Uterus (tissue), 3 donors: ENCODE measurements at regions not wholly inside any gene's neighbourhood (a gene's known extent, or its start where the extent isn't known, plus 50 kb on each side); places are given as distances from the start of the nearest gene placed in this dataset.

Source experiments
- DNase-seq, 2 donors: peaks; one replicate each; pipeline ENCODE4 v3.0.0-alpha.2; 2019 to 2020
- H3K27ac ChIP-seq, 2 donors: fragments of 200-600 bp; sonication (generic); 1 replicate in 1 of 2; 2 replicates in 1 of 2; pipeline ENCODE4 v1.5.1; 2016 to 2018
- H3K27me3 ChIP-seq, 2 donors: fragments of 200-600 bp; sonication (generic); one replicate each; pipeline ENCODE4 v1.5.1; 2018 to 2019; ENCODE audit warnings: control low read depth in 1 of 2
- H3K36me3 ChIP-seq, 2 donors: fragments of 200-600 bp; sonication (generic); one replicate each; pipeline ENCODE4 v1.5.1; 2019; ENCODE audit warnings: control low read depth in 1 of 2
- H3K4me1 ChIP-seq, 2 donors: fragments of 200-600 bp; sonication (generic); one replicate each; pipeline ENCODE4 v1.5.1; 2018 to 2019; ENCODE audit warnings: control low read depth in 1 of 2
- H3K4me3 ChIP-seq, 2 donors: fragments of 200-600 bp; sonication (generic); 1 replicate in 1 of 2; 2 replicates in 1 of 2; pipeline ENCODE4 v1.5.1; 2018 to 2019; ENCODE audit warnings: mild to moderate bottlenecking in 1 of 2
- H3K9me3 ChIP-seq, 2 donors: fragments of 200-600 bp; sonication (generic); one replicate each; pipeline ENCODE4 v1.5.1; 2019; ENCODE audit warnings: control low read depth in 1 of 2
- CTCF ChIP-seq, 4 experiments: fragments of 200-600 bp in 2 of 4; fragments of 450-650 bp in 2 of 4; sonication (generic) in 2 of 4; IDR thresholded peaks; one replicate each; pipeline ENCODE4 v1.5.1; 2016 to 2019; ENCODE audit warnings: antibody characterized with exemption in 4 of 4, mild to moderate bottlenecking in 2 of 4, moderate library complexity in 1 of 4
- POLR2A ChIP-seq, 2 donors: fragments of 450-650 bp; IDR thresholded peaks; one replicate each; pipeline ENCODE4 v1.6.1; 2016; ENCODE audit warnings: antibody characterized with exemption in 2 of 2, mild to moderate bottlenecking in 1 of 2, moderate library complexity in 1 of 2
- intact Hi-C: fragments of 100-400 bp; cut with DNase I; formaldehyde crosslinking; loops from one replicate; pipeline ENCODE4 v1.15.1; 2023; ENCODE audit warnings: low total_unique reads
- donor health status: DM: yes; HTN: yes; CAD: no.

GRCh38 chr5:62029303-62029702 lies 276.7 kb upstream of the KIF2A start:
- intact Hi-C loops: no loop called here
- Histone ChIP-seq H3K4me3 (no peak overlapping the region), H3K27ac (no peak overlapping the region), H3K4me1 (no peaks in the 10 kb centered on the region), H3K9me3 (no peaks in the 10 kb centered on the region), H3K36me3 (no peaks in the 10 kb centered on the region), H3K27me3 (peaks cover 0 to 6% of the 10 kb centered on the region in 2 donors)
- no peak for DNase-seq
- no peak for TF ChIP-seq CTCF (IDR thresholded peaks at IDR 0.05)

GRCh38 chr5:62030326-62030725 lies 275.7 kb upstream of the KIF2A start:
- DNase-seq: no peak
- no peaks in the 10 kb centered on the region for H3K36me3 ChIP-seq
- no peak overlapping the region for H3K4me3 ChIP-seq
- TF ChIP-seq POLR2A (IDR thresholded peaks at IDR 0.05) (no peak), CTCF (IDR thresholded peaks at IDR 0.05) (no peak)
- intact Hi-C loops: no loop called here
- no peak overlapping the region for H3K27ac ChIP-seq
- H3K27me3 ChIP-seq: peaks cover 0 to 6% of the 10 kb centered on the region in 2 donors
- H3K4me1 ChIP-seq: no peaks in the 10 kb centered on the region
- no peaks in the 10 kb centered on the region for H3K9me3 ChIP-seq

GRCh38 chr5:62038024-62038423 lies 268.0 kb upstream of the KIF2A start:
- DNase-seq: no peak
- no peak overlapping the region for H3K4me3 ChIP-seq
- no peaks in the 10 kb centered on the region for H3K4me1 ChIP-seq
- H3K27ac ChIP-seq: no peak overlapping the region
- TF ChIP-seq POLR2A (IDR thresholded peaks at IDR 0.05) (no peak), CTCF (IDR thresholded peaks at IDR 0.05) (no peak)
- intact Hi-C loops: no loop called here
- no peaks in the 10 kb centered on the region for H3K27me3 ChIP-seq
- no peaks in the 10 kb centered on the region for H3K9me3 ChIP-seq
- H3K36me3 ChIP-seq: no peaks in the 10 kb centered on the region

GRCh38 chr5:62041156-62041756 lies 264.8 kb upstream of the KIF2A start:
- no peaks in the 10 kb centered on the region for H3K9me3 ChIP-seq
- intact Hi-C loops: no loop called here

GRCh38 chr5:62042007-62042406 lies 264.0 kb upstream of the KIF2A start:
- no peak overlapping the region for H3K27ac ChIP-seq
- no peak for DNase-seq
- no peaks in the 10 kb centered on the region for H3K4me1 ChIP-seq
- intact Hi-C loops: no loop called here
- no peaks in the 10 kb centered on the region for H3K9me3 ChIP-seq
- H3K4me3 ChIP-seq: no peak overlapping the region
- no peaks in the 10 kb centered on the region for H3K27me3 ChIP-seq
- no peaks in the 10 kb centered on the region for H3K36me3 ChIP-seq
- TF ChIP-seq POLR2A (IDR thresholded peaks at IDR 0.05) (no peak), CTCF (IDR thresholded peaks at IDR 0.05) (no peak)

More at GRCh38 chr5:62041156-62041756, 264.8 kb upstream of the KIF2A start:
- Histone ChIP-seq H3K4me3 (no peak overlapping the region), H3K36me3 (no peaks in the 10 kb centered on the region), H3K27ac (no peak overlapping the region), H3K4me1 (no peaks in the 10 kb centered on the region), H3K27me3 (no peaks in the 10 kb centered on the region)
- TF ChIP-seq CTCF (IDR thresholded peaks at IDR 0.05) (no peak), POLR2A (IDR thresholded peaks at IDR 0.05) (no peak)
- DNase-seq: no peak
